GM12878 (cell line): ENCODE measurements at regions not wholly inside any gene's neighbourhood (a gene's known extent, or its start where the extent isn't known, plus 50 kb on each side); places are given as distances from the start of the nearest gene placed in this dataset.

Experiments
- ATAC-seq: fragments of 200-7000 bp; cut with Tn5 transposase; 3 replicates; pipeline ENCODE4 v1.9.1; 2020; ENCODE audit warnings: mild to moderate bottlenecking, moderate library complexity
- BruUV-seq: library from RNA; stranded (reverse); fragments of 400-500 nt; replicated peaks from 2 replicates; lab custom pipeline; 2021; lab: Mats Ljungman, UMichigan
- CTCF ChIA-PET: fragments of 300-600 bp; sonication (Branson Sonifier 250); formaldehyde crosslinking; extraction: SDS; loops from one replicate; lab custom pipeline; 2021; ENCODE audit warnings: inconsistent platforms; lab: Yijun Ruan, JAX
- POLR2A ChIA-PET: fragments of 350-600 bp; formaldehyde crosslinking; extraction: SDS; loops from one replicate; lab custom pipeline; 2021; ENCODE audit warnings: inconsistent platforms; lab: Charles Lee
- RAD21 ChIA-PET: fragments of 300-600 bp; sonication (Branson Sonifier 250); formaldehyde crosslinking; loops from one replicate; lab custom pipeline; 2023; ENCODE audit warnings: antibody characterized with exemption; ENCODE audit not compliant: unreplicated experiment; lab: Charles Lee
- SMC1A ChIA-PET: fragments of 300-600 bp; sonication (Branson Sonifier 250); formaldehyde crosslinking; loops from one replicate; lab custom pipeline; 2023; ENCODE audit not compliant: unreplicated experiment, uncharacterized antibody; lab: Charles Lee
- DNase-seq: peaks from one replicate; pipeline ENCODE4 v3.0.0-alpha.2; 2011; ENCODE audit warnings: low read depth, low spot score
- FAIRE-seq: peaks from 3 replicates; lab custom pipeline; 2011; peaks lifted over from hg19 to GRCh38; lab: Jason Lieb, UNC
- H2AFZ ChIP-seq: 2 replicates; pipeline ENCODE4 v1.6.0; 2011; ENCODE audit warnings: low read depth, low read length, control low read depth; ENCODE audit not compliant: control insufficient read depth
- H3K27ac ChIP-seq: 2 replicates; pipeline ENCODE4 v1.5.1; 2011; ENCODE audit warnings: control low read depth; ENCODE audit not compliant: control insufficient read depth, insufficient read depth
- H3K27me3 ChIP-seq, 2 experiments: replicated peaks in 1 of 2; 2 replicates each; pipeline versions ENCODE4 v1.6.0 to v1.6.1; 2011; ENCODE audit warnings: low read length in 1 of 2; ENCODE audit not compliant: control insufficient read depth in 2 of 2, insufficient read depth in 2 of 2
- H3K36me3 ChIP-seq, 2 experiments: 2 replicates each; pipeline ENCODE4 v1.5.1; 2011; ENCODE audit warnings: low read length in 1 of 2; ENCODE audit not compliant: control insufficient read depth in 2 of 2, insufficient read depth in 2 of 2
- H3K4me1 ChIP-seq: 2 replicates; pipeline ENCODE4 v1.6.1; 2011; ENCODE audit warnings: mild to moderate bottlenecking, low read length, moderate library complexity, mixed read lengths; ENCODE audit not compliant: control insufficient read depth, insufficient read depth
- H3K4me2 ChIP-seq: 2 replicates; pipeline ENCODE4 v1.6.0; 2011; ENCODE audit warnings: control low read depth; ENCODE audit not compliant: control insufficient read depth, insufficient read depth
- H3K4me3 ChIP-seq: fragments of 200-600 bp; sonication (generic); 2 replicates; pipeline ENCODE4 v1.5.1; 2016
- H3K79me2 ChIP-seq: 2 replicates; pipeline ENCODE4 v1.6.0; 2011; ENCODE audit warnings: low read length; ENCODE audit not compliant: control insufficient read depth, insufficient read depth
- H3K9ac ChIP-seq: 2 replicates; pipeline ENCODE4 v1.8.0; 2011; ENCODE audit warnings: low read length, control low read depth, mixed read lengths; ENCODE audit not compliant: control insufficient read depth, insufficient read depth
- H3K9me3 ChIP-seq: replicated peaks from 3 replicates; pipeline ENCODE4 v1.5.1; 2011; ENCODE audit warnings: mild to moderate bottlenecking, low read length; ENCODE audit not compliant: control insufficient read depth, insufficient read depth
- H4K20me1 ChIP-seq: 2 replicates; pipeline ENCODE4 v1.6.0; 2011; ENCODE audit not compliant: control insufficient read depth, insufficient read depth
- CBFB ChIP-seq: IDR thresholded peaks from 2 replicates; pipeline ENCODE4 v1.6.1; 2016; ENCODE audit warnings: antibody characterized with exemption, low read depth
- FOS ChIP-seq: IDR thresholded peaks from 3 replicates; pipeline ENCODE4 v1.6.1; 2011; ENCODE audit warnings: borderline replicate concordance; ENCODE audit not compliant: insufficient read length; ENCODE audit errors: extremely low read depth
- MYC ChIP-seq: IDR thresholded peaks from 2 replicates; pipeline ENCODE4 v1.6.1; 2011; ENCODE audit warnings: mild to moderate bottlenecking, low read length, moderate library complexity, inconsistent platforms; ENCODE audit not compliant: insufficient read depth, insufficient replicate concordance, insufficient read length, severe bottlenecking
- NR2F1 ChIP-seq: fragments of 450-650 bp; conservative IDR thresholded peaks from 2 replicates; pipeline ENCODE4 v1.6.1; 2017; ENCODE audit warnings: mild to moderate bottlenecking
- PKNOX1 ChIP-seq: fragments of 450-650 bp; IDR thresholded peaks from 2 replicates; pipeline ENCODE4 v1.6.1; 2016; ENCODE audit warnings: mild to moderate bottlenecking
- SUZ12 ChIP-seq: fragments of 200-600 bp; sonication (generic); IDR thresholded peaks from one replicate; pipeline ENCODE4 v1.6.1; 2018; ENCODE audit warnings: antibody characterized with exemption, mild to moderate bottlenecking; ENCODE audit not compliant: unreplicated experiment
- TCF3 ChIP-seq: IDR thresholded peaks from 2 replicates; pipeline ENCODE4 v1.6.1; 2012; ENCODE audit warnings: low read depth, mild to moderate bottlenecking, low read length, borderline replicate concordance; ENCODE audit not compliant: insufficient read depth
- USF2 ChIP-seq: IDR thresholded peaks from 2 replicates; pipeline ENCODE4 v1.6.1; 2011; ENCODE audit warnings: low read depth, low read length, improper control_type of control experiment, borderline replicate concordance
- WGBS: methylation state at CpG from one replicate; pipeline ENCODE4 v1.1.6; 2016; ENCODE audit warnings: low lambda C conversion rate; ENCODE audit not compliant: insufficient replicate concordance, insufficient coverage; ENCODE audit errors: missing lambda C conversion rate; 5-methylcytosine and 5-hydroxymethylcytosine counted together
- in situ Hi-C: fragments of 300-500 bp; cut with MboI; formaldehyde crosslinking; loops from 9 replicates; pipeline ENCODE4 v1.14.3; 2018; ENCODE audit warnings: mixed read lengths
- intact Hi-C: fragments of 100-400 bp; cut with micrococcal nuclease; formaldehyde crosslinking; loops from one replicate; pipeline ENCODE4 v1.14.2; 2022; ENCODE audit not compliant: unreplicated experiment
- TF ChIP-seq, protein P1 (sequence below): IDR thresholded peaks from 2 replicates; pipeline ENCODE4 v1.6.1; 2012; ENCODE audit warnings: improper control_type of control experiment, low read depth, low read length; ENCODE audit not compliant: insufficient replicate concordance
- TF ChIP-seq, protein P2 (sequence below): IDR thresholded peaks from 2 replicates; pipeline ENCODE4 v1.6.1; 2012; ENCODE audit warnings: low read depth, low read length, improper control_type of control experiment

DNA sequence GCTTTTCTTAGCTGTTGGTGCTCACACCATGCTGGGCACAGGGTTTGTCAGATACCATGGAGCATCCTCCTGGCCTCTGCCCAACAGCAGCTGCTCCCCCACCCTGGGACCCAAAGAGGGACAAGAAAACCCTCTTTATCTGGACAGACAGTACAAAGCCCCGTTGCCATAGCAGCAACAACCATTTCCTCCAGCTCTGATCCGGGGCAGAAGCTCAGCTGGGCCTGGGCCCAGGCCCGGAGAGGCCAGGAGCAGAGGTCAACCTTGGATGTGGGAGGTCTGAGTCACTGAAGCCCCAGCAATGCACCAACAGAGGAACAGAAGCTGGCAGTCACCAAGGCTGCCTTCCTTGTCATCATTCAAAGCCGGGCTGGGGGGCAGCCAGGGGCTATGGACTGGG lies 228.4 kb upstream of the POU3F1 start (continued):
- TF ChIP-seq, protein P1, sequence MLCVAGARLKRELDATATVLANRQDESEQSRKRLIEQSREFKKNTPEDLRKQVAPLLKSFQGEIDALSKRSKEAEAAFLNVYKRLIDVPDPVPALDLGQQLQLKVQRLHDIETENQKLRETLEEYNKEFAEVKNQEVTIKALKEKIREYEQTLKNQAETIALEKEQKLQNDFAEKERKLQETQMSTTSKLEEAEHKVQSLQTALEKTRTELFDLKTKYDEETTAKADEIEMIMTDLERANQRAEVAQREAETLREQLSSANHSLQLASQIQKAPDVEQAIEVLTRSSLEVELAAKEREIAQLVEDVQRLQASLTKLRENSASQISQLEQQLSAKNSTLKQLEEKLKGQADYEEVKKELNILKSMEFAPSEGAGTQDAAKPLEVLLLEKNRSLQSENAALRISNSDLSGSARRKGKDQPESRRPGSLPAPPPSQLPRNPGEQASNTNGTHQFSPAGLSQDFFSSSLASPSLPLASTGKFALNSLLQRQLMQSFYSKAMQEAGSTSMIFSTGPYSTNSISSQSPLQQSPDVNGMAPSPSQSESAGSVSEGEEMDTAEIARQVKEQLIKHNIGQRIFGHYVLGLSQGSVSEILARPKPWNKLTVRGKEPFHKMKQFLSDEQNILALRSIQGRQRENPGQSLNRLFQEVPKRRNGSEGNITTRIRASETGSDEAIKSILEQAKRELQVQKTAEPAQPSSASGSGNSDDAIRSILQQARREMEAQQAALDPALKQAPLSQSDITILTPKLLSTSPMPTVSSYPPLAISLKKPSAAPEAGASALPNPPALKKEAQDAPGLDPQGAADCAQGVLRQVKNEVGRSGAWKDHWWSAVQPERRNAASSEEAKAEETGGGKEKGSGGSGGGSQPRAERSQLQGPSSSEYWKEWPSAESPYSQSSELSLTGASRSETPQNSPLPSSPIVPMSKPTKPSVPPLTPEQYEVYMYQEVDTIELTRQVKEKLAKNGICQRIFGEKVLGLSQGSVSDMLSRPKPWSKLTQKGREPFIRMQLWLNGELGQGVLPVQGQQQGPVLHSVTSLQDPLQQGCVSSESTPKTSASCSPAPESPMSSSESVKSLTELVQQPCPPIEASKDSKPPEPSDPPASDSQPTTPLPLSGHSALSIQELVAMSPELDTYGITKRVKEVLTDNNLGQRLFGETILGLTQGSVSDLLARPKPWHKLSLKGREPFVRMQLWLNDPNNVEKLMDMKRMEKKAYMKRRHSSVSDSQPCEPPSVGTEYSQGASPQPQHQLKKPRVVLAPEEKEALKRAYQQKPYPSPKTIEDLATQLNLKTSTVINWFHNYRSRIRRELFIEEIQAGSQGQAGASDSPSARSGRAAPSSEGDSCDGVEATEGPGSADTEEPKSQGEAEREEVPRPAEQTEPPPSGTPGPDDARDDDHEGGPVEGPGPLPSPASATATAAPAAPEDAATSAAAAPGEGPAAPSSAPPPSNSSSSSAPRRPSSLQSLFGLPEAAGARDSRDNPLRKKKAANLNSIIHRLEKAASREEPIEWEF, result no peak
- TF ChIP-seq, protein P2, sequence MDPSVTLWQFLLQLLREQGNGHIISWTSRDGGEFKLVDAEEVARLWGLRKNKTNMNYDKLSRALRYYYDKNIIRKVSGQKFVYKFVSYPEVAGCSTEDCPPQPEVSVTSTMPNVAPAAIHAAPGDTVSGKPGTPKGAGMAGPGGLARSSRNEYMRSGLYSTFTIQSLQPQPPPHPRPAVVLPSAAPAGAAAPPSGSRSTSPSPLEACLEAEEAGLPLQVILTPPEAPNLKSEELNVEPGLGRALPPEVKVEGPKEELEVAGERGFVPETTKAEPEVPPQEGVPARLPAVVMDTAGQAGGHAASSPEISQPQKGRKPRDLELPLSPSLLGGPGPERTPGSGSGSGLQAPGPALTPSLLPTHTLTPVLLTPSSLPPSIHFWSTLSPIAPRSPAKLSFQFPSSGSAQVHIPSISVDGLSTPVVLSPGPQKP, result no peak
- TF ChIP-seq NR2F1 (no peak), TCF3 (no peak)

GRCh38 chr1:38273196-38273804 lies 226.7 kb upstream of the POU3F1 start:
- H4K20me1 ChIP-seq, result no peaks in the 10 kb centered on the region
- H3K27me3 ChIP-seq, result no peaks in the 10 kb centered on the region
- no peak overlapping the region for H3K27ac ChIP-seq
- no peaks in the 10 kb centered on the region for H3K79me2 ChIP-seq
- ChIA-PET POLR2A (no interaction called here), RAD21 (no interaction called here), SMC1A (interaction anchor here (0.9 kb wide), 1 partner anchor 16 kb away, joined by 3 read pairs; no protein-coding TSS in a partner anchor), CTCF (no interaction called here)
- H3K4me1 ChIP-seq, result no peaks in the 10 kb centered on the region
- 43% methylated on average over 9 of the region's 9 CpGs for WGBS
- FAIRE-seq (no peak), ATAC-seq (no peak), DNase-seq (no peak)
- intact Hi-C loops (no loop called here), in situ Hi-C loops (no loop called here)
- H3K4me2 ChIP-seq, result no peak overlapping the region
- no peak overlapping the region for H3K4me3 ChIP-seq
- no peaks in the 10 kb centered on the region for H3K9me3 ChIP-seq
- no peak overlapping the region for H3K9ac ChIP-seq
- no peak overlapping the region for H2AFZ ChIP-seq
- BruUV-seq, result no TSS peak
- H3K36me3 ChIP-seq, result no peaks in the 10 kb centered on the region
- no peak for TF ChIP-seq USF2
- TF ChIP-seq PKNOX1, result no peak
- no peak for TF ChIP-seq MYC
- no peak for TF ChIP-seq SUZ12
- TF ChIP-seq FOS, result no peak
- TF ChIP-seq CBFB, result no peak
